ENCODE measurements at regions not wholly inside any gene's neighbourhood (a gene's known extent, or its start where the extent isn't known, plus 50 kb on each side); places are given as distances from the start of the nearest gene placed in this dataset.
"Not testable (repeated sequence)": the region's sequence is repeated elsewhere in the genome, so short reads cannot be mapped to it uniquely, and the experiment has no call there.

- Histone ChIP-seq H3K4me3 (ENCODE audit: low read length in 2 of 2) (no peak overlapping the region), H3K27me3 (ENCODE audit: control insufficient read depth in 1 of 2, insufficient read depth in 2 of 2, low read length in 2 of 2) (no peaks in the 10 kb centered on the region), H3K36me3 (ENCODE audit: control insufficient read depth in 2 of 2, insufficient read depth in 2 of 2, low read length in 2 of 2) (no peaks in the 10 kb centered on the region), H3K9me3 (ENCODE audit: control insufficient read depth in 2 of 2, low read length in 2 of 2) (no peaks in the 10 kb centered on the region), H3K9ac (ENCODE audit: low read length in 2 of 2) (no peak overlapping the region), H3K27ac (ENCODE audit: low read length) (no peak overlapping the region), H3K4me1 (ENCODE audit: control insufficient read depth, insufficient read depth, low read length) (no peaks in the 10 kb centered on the region)
These were observed 177.2 kb upstream of the CXCR4 start for GRCh38 chr2:136295168-136295567.

- no peak overlapping the region for H3K4me3 ChIP-seq (ENCODE audit: low read length in 2 of 2)
- no peaks in the 10 kb centered on the region for H3K27me3 ChIP-seq (ENCODE audit: control insufficient read depth in 1 of 2, insufficient read depth in 2 of 2, low read length in 2 of 2)
- no peaks in the 10 kb centered on the region for H3K4me1 ChIP-seq (ENCODE audit: control insufficient read depth, insufficient read depth, low read length)
- no peaks in the 10 kb centered on the region for H3K36me3 ChIP-seq (ENCODE audit: control insufficient read depth in 2 of 2, insufficient read depth in 2 of 2, low read length in 2 of 2)
- no peaks in the 10 kb centered on the region for H3K9me3 ChIP-seq (ENCODE audit: control insufficient read depth in 2 of 2, low read length in 2 of 2)
- no peak overlapping the region for H3K9ac ChIP-seq (ENCODE audit: low read length in 2 of 2)
- H3K27ac ChIP-seq (ENCODE audit: low read length): no peak overlapping the region
These were observed 173.9 kb upstream of the CXCR4 start for GRCh38 chr2:136291871-136292270.

GRCh38 chr2:136290326-136290725 is 172.4 kb upstream of the CXCR4 start:
- H3K4me1 ChIP-seq (ENCODE audit: control insufficient read depth, insufficient read depth, low read length): no peaks in the 10 kb centered on the region
- H3K27me3 ChIP-seq (ENCODE audit: control insufficient read depth in 1 of 2, insufficient read depth in 2 of 2, low read length in 2 of 2): no peaks in the 10 kb centered on the region
- no peak overlapping the region for H3K9ac ChIP-seq (ENCODE audit: low read length in 2 of 2)
- H3K9me3 ChIP-seq (ENCODE audit: control insufficient read depth in 2 of 2, low read length in 2 of 2): no peaks in the 10 kb centered on the region
- H3K4me3 ChIP-seq (ENCODE audit: low read length in 2 of 2): no peak overlapping the region
- H3K36me3 ChIP-seq (ENCODE audit: control insufficient read depth in 2 of 2, insufficient read depth in 2 of 2, low read length in 2 of 2): no peaks in the 10 kb centered on the region
- no peak overlapping the region for H3K27ac ChIP-seq (ENCODE audit: low read length)

GRCh38 chr2:136288249-136288648 is 170.3 kb upstream of the CXCR4 start:
- no peak overlapping the region for H3K4me3 ChIP-seq (ENCODE audit: low read length in 2 of 2)
- H3K9me3 ChIP-seq (ENCODE audit: control insufficient read depth in 2 of 2, low read length in 2 of 2): no peaks in the 10 kb centered on the region
- no peak overlapping the region for H3K9ac ChIP-seq (ENCODE audit: low read length in 2 of 2)
- H3K27me3 ChIP-seq (ENCODE audit: control insufficient read depth in 1 of 2, insufficient read depth in 2 of 2, low read length in 2 of 2): no peaks in the 10 kb centered on the region
- H3K4me1 ChIP-seq (ENCODE audit: control insufficient read depth, insufficient read depth, low read length): no peaks in the 10 kb centered on the region
- no peaks in the 10 kb centered on the region for H3K36me3 ChIP-seq (ENCODE audit: control insufficient read depth in 2 of 2, insufficient read depth in 2 of 2, low read length in 2 of 2)
- H3K27ac ChIP-seq (ENCODE audit: low read length): no peak overlapping the region

GRCh38 chr2:136286423-136286822 is 168.5 kb upstream of the CXCR4 start:
- Histone ChIP-seq H3K36me3 (ENCODE audit: control insufficient read depth in 2 of 2, insufficient read depth in 2 of 2, low read length in 2 of 2) (no peaks in the 10 kb centered on the region), H3K27ac (ENCODE audit: low read length) (no peak overlapping the region)

DNA sequence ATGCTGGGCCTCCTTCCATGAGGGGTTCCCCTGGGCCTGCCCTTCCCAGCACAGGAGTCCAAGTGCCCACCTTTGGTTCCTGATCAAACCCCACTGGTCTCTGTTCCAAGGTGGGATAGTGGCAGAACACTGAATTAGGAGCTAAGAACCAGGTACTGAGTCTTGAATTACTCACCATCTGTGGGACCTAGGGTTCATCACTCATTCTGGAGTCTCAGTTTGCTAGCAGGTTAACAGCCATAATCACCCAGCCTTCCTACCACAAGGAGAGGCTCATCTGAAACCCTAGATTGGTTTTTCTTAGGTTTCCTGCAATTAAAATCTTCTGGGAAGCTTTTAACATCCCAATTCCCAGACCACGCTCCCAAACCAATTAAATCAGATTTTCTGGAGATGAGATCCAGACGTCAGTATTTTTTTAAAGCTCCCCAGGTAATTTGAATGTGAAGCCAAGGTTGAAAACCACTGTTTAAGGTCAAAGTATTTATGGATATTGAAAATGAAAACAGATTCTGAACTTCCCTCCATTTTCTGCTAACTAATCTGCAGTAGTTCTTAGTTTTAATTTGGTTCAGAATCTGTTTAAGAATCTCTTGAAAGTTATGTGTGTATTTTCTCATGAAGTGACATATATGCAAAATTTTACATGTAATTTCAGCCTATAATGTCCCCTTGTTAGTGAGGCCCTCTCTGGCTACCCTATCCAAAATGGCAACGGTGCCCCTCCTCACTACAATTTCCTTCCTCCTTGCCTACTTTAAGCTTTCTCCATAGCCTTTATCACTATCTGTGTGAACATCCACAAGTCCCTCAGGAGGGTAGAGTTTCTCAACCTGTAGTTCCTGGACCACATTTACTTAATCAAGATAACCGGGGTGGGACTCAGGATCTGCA is 166.5 kb upstream of the CXCR4 start:
- Histone ChIP-seq H3K27ac (ENCODE audit: low read length) (no peak overlapping the region), H3K9ac (ENCODE audit: low read length in 2 of 2) (no peak overlapping the region), H3K9me3 (ENCODE audit: control insufficient read depth in 2 of 2, low read length in 2 of 2) (peaks cover 0 to 2% of the 10 kb centered on the region in 2 donors), H3K4me1 (ENCODE audit: control insufficient read depth, insufficient read depth, low read length) (no peaks in the 10 kb centered on the region), H3K36me3 (ENCODE audit: control insufficient read depth in 2 of 2, insufficient read depth in 2 of 2, low read length in 2 of 2) (no peaks in the 10 kb centered on the region), H3K27me3 (ENCODE audit: control insufficient read depth in 1 of 2, insufficient read depth in 2 of 2, low read length in 2 of 2) (no peaks in the 10 kb centered on the region), H3K4me3 (ENCODE audit: low read length in 2 of 2) (no peak overlapping the region)

More at GRCh38 chr2:136286423-136286822, 168.5 kb upstream of the CXCR4 start:
- H3K4me1 ChIP-seq (ENCODE audit: control insufficient read depth, insufficient read depth, low read length): no peaks in the 10 kb centered on the region
- H3K9me3 ChIP-seq (ENCODE audit: control insufficient read depth in 2 of 2, low read length in 2 of 2): no peaks in the 10 kb centered on the region
- no peaks in the 10 kb centered on the region for H3K27me3 ChIP-seq (ENCODE audit: control insufficient read depth in 1 of 2, insufficient read depth in 2 of 2, low read length in 2 of 2)
- no peak overlapping the region for H3K4me3 ChIP-seq (ENCODE audit: low read length in 2 of 2)
- H3K9ac ChIP-seq (ENCODE audit: low read length in 2 of 2): no peak overlapping the region

DNA sequence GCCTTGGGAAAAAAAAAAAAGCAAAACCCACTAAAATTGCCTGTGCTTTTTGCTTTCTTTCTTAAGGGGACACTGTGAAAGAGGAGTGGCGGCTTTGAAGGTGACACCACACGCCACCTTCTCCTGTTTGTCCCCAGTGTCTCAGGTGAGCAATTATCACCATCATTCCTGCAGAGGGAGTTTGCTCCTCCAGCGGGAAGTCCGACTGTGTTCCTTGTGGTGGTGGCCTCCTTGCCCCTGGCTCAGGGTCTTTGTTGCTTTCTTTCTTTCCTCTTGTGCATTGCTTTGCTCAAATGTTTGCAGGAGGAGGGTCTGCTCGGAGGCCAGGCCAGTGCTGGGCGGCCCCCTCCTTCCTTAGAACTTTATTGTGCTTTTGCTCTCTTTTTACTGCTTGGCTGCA is 164.3 kb upstream of the CXCR4 start:
- no peak overlapping the region for H3K27ac ChIP-seq (ENCODE audit: low read length)
- H3K27me3 ChIP-seq (ENCODE audit: control insufficient read depth in 1 of 2, insufficient read depth in 2 of 2, low read length in 2 of 2): no peaks in the 10 kb centered on the region
- no peak overlapping the region for H3K9ac ChIP-seq (ENCODE audit: low read length in 2 of 2)
- no peaks in the 10 kb centered on the region for H3K36me3 ChIP-seq (ENCODE audit: control insufficient read depth in 2 of 2, insufficient read depth in 2 of 2, low read length in 2 of 2)
- no peaks in the 10 kb centered on the region for H3K4me1 ChIP-seq (ENCODE audit: control insufficient read depth, insufficient read depth, low read length)
- peaks cover 0 to 2% of the 10 kb centered on the region in 2 donors for H3K9me3 ChIP-seq (ENCODE audit: control insufficient read depth in 2 of 2, low read length in 2 of 2)
- H3K4me3 ChIP-seq (ENCODE audit: low read length in 2 of 2): no peak overlapping the region

GRCh38 chr2:136281281-136282114 is 163.5 kb upstream of the CXCR4 start:
- no peaks in the 10 kb centered on the region for H3K36me3 ChIP-seq (ENCODE audit: control insufficient read depth in 2 of 2, insufficient read depth in 2 of 2, low read length in 2 of 2)
- no peak overlapping the region for H3K27ac ChIP-seq (ENCODE audit: low read length)
- no peak overlapping the region for H3K9ac ChIP-seq (ENCODE audit: low read length in 2 of 2)
- no peak overlapping the region for H3K4me3 ChIP-seq (ENCODE audit: low read length in 2 of 2)
- peaks cover 0 to 2% of the 10 kb centered on the region in 2 donors for H3K9me3 ChIP-seq (ENCODE audit: control insufficient read depth in 2 of 2, low read length in 2 of 2)
- H3K4me1 ChIP-seq (ENCODE audit: control insufficient read depth, insufficient read depth, low read length): no peaks in the 10 kb centered on the region
- H3K27me3 ChIP-seq (ENCODE audit: control insufficient read depth in 1 of 2, insufficient read depth in 2 of 2, low read length in 2 of 2): no peaks in the 10 kb centered on the region

DNA sequence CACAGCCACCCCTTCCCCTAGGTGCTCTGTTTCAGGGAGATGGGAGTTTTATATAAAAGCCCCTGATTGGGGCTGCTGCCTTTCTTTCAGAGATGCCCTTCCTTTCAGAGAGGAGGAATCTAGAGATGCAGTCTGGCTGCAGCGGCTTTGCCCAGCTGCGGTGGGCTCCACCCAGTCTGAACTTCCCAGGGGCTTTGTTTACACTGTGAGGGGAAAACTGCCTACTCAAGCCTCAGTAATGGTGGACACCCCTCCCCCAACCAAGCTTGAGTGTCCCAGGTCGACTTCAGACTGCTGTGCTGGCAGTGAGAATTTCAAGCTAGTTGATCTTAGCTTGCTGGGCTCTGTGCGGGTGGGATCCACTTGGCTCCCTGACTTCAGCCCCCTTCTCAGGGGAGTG is 148.4 kb upstream of the CXCR4 start:
- H3K4me1 ChIP-seq (ENCODE audit: control insufficient read depth, insufficient read depth, low read length); H3K27ac ChIP-seq (ENCODE audit: low read length); H3K9ac ChIP-seq (ENCODE audit: low read length in 2 of 2); H3K36me3 ChIP-seq (ENCODE audit: control insufficient read depth in 2 of 2, insufficient read depth in 2 of 2, low read length in 2 of 2); H3K4me3 ChIP-seq (ENCODE audit: low read length in 2 of 2); H3K27me3 ChIP-seq (ENCODE audit: control insufficient read depth in 1 of 2, insufficient read depth in 2 of 2, low read length in 2 of 2); H3K9me3 ChIP-seq (ENCODE audit: control insufficient read depth in 2 of 2, low read length in 2 of 2): not testable (repeated sequence)

- Histone ChIP-seq H3K4me3 (ENCODE audit: low read length in 2 of 2) (no peak overlapping the region), H3K4me1 (ENCODE audit: control insufficient read depth, insufficient read depth, low read length) (no peaks in the 10 kb centered on the region), H3K27me3 (ENCODE audit: control insufficient read depth in 1 of 2, insufficient read depth in 2 of 2, low read length in 2 of 2) (no peaks in the 10 kb centered on the region), H3K36me3 (ENCODE audit: control insufficient read depth in 2 of 2, insufficient read depth in 2 of 2, low read length in 2 of 2) (no peaks in the 10 kb centered on the region), H3K27ac (ENCODE audit: low read length) (no peak overlapping the region), H3K9ac (ENCODE audit: low read length in 2 of 2) (no peak overlapping the region), H3K9me3 (ENCODE audit: control insufficient read depth in 2 of 2, low read length in 2 of 2) (no peaks in the 10 kb centered on the region)
These were observed 141.6 kb upstream of the CXCR4 start for GRCh38 chr2:136259551-136259950.

DNA sequence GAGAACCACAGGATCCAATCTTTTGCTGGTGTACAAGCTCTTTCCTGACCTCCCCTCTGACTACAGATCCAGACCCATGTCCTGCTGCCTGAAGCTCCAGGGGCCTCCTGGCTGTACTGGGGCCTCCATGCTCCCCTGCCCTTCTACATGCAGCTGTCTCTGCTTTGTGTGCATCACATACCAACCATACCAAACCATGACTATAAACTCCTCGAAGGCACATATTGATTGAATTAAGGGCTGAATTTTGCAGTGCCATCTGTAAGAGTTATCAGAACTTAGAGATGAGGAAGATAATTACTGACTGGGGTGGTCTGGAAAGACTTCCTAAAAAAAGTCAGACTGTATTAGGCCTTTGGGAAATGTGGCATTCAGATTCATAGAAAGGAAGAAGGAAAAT is 139.9 kb upstream of the CXCR4 start:
- H3K27ac ChIP-seq (ENCODE audit: low read length): no peak overlapping the region
- H3K36me3 ChIP-seq (ENCODE audit: control insufficient read depth in 2 of 2, insufficient read depth in 2 of 2, low read length in 2 of 2): no peaks in the 10 kb centered on the region

More for the DNA sequence above, 139.9 kb upstream of the CXCR4 start:
- Histone ChIP-seq H3K9ac (ENCODE audit: low read length in 2 of 2) (no peak overlapping the region), H3K27me3 (ENCODE audit: control insufficient read depth in 1 of 2, insufficient read depth in 2 of 2, low read length in 2 of 2) (no peaks in the 10 kb centered on the region), H3K9me3 (ENCODE audit: control insufficient read depth in 2 of 2, low read length in 2 of 2) (no peaks in the 10 kb centered on the region), H3K4me1 (ENCODE audit: control insufficient read depth, insufficient read depth, low read length) (no peaks in the 10 kb centered on the region), H3K4me3 (ENCODE audit: low read length in 2 of 2) (no peak overlapping the region)

Data from stomach smooth muscle (tissue), 2 donors.